ENCODE measurements at regions not wholly inside any gene's neighbourhood (a gene's known extent, or its start where the extent isn't known, plus 50 kb on each side); places are given as distances from the start of the nearest gene placed in this dataset.

- TF ChIP-seq ZBTB11 (CRISPR knock-in tag; IDR thresholded peaks at IDR 0.05) (no peak), WRNIP1 (IDR thresholded peaks at IDR 0.05; ENCODE audit: borderline replicate concordance, low read depth, low read length) (no peak)
Measured at GRCh38 chr5:62795926-62796325, 217.3 kb downstream of the LRRC70 start (continued).

- no TSS peak for BruUV-seq (replicated peaks)
- in situ Hi-C loops (cut with MboI), result loop anchor here (25.0 kb wide), 1 partner anchor 582 kb away; no protein-coding TSS in a partner anchor
- no peak for ATAC-seq
Measured at GRCh38 chr5:62794456-62794855, 215.8 kb downstream of the LRRC70 start.

More at GRCh38 chr5:62794456-62794855, 215.8 kb downstream of the LRRC70 start:
- Histone ChIP-seq H3K4me2 (ENCODE audit: control insufficient read depth, insufficient read depth) (no peak overlapping the region), H3K27ac (ENCODE audit: control insufficient read depth, insufficient read depth) (no peak overlapping the region), H3K27me3 (replicated peaks in 1 of 2; ENCODE audit: control insufficient read depth in 2 of 2, insufficient read depth in 2 of 2, low read length in 1 of 2) (no peaks in the 10 kb centered on the region), H3K79me2 (ENCODE audit: control insufficient read depth, insufficient read depth, low read length) (no peaks in the 10 kb centered on the region), H3K4me3 (no peak overlapping the region), H3K9me3 (replicated peaks; ENCODE audit: control insufficient read depth, insufficient read depth, low read length) (no peaks in the 10 kb centered on the region), H2AFZ (ENCODE audit: control insufficient read depth, low read depth, low read length) (no peak overlapping the region), H3K4me1 (ENCODE audit: control insufficient read depth, insufficient read depth, low read length) (no peaks in the 10 kb centered on the region), H3K9ac (ENCODE audit: control insufficient read depth, insufficient read depth, low read length) (no peak overlapping the region), H4K20me1 (ENCODE audit: control insufficient read depth, insufficient read depth) (no peaks in the 10 kb centered on the region), H3K36me3 (ENCODE audit: control insufficient read depth in 2 of 2, insufficient read depth in 2 of 2, low read length in 1 of 2) (no peaks in the 10 kb centered on the region)
- DNase-seq (ENCODE audit: low read depth, low spot score) (no peak), FAIRE-seq (no peak)
- ChIA-PET SMC1A (ENCODE audit: uncharacterized antibody, unreplicated experiment) (interaction anchor here (0.6 to 0.9 kb wide), 3 partner anchors 29 to 726 kb away, joined by 3 to 5 read pairs (median 3); no protein-coding TSS in a partner anchor), CTCF (no interaction called here), POLR2A (no interaction called here), RAD21 (ENCODE audit: unreplicated experiment) (no interaction called here)
- intact Hi-C loops (cut with micrococcal nuclease; ENCODE audit: unreplicated experiment), result no loop called here
- 0% methylated on average over 4 of the region's 4 CpGs for WGBS (ENCODE audit: insufficient coverage, insufficient replicate concordance, low lambda C conversion rate, missing lambda C conversion rate)
- TF ChIP-seq STAT3 (IDR thresholded peaks at IDR 0.05; ENCODE audit: low read depth, low read length) (no peak), SKIL (IDR thresholded peaks at IDR 0.05; ENCODE audit: low read depth, poor library complexity, severe bottlenecking) (no peak), USF2 (IDR thresholded peaks at IDR 0.05; ENCODE audit: borderline replicate concordance, low read depth, low read length) (no peak), POU2F2 (IDR thresholded peaks at IDR 0.05; ENCODE audit: borderline replicate concordance, low read depth, low read length) (no peak), ESRRA (IDR thresholded peaks at IDR 0.05; ENCODE audit: low read length) (no peak)

Data from GM12878 (cell line).